ENCODE measurements at regions not wholly inside any gene's neighbourhood (a gene's known extent, or its start where the extent isn't known, plus 50 kb on each side); places are given as distances from the start of the nearest gene placed in this dataset.

DNA sequence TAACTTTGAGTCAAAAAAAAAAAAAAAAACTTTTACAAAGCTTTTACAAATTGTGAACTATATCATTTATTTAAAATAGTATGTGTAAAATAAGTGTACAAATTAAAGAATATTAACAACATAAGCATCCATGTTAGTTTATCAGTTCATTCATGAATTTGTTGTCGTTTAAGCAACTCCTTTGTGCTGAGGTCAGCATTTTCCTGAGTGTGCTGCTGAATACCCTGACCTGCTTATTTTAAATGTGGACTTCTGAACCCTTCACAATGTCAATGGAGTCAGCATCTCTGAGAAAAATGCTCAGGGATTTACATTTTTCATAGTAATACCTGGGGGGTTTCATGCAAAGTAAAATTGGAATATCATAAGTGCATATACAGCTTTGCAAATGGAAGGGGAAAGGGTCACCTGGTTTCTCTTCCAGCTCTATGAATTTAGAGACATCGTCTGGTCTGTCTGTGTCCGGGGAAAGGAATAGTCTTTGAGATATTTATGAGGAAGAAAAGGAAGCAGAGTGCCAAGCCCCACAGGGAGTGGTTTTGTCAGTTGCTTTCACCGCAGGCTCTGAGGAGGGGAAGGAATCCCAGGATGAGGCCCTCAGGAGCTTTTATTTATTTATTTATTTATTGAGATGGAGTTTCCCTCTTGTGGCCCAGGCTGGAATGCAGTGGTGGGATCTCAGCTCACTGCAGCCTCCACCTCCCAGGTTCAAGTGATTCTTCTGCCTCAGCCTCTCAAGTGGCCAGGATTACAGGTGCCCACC lies 125.5 kb upstream of the SVIL start:
- intact Hi-C loops (cut with micrococcal nuclease; ENCODE audit: unreplicated experiment), result no loop called here
- no peak for FAIRE-seq

More for the DNA sequence above, 125.5 kb upstream of the SVIL start:
- ATAC-seq (no peak), DNase-seq (ENCODE audit: low spot score) (no peak)
- Histone ChIP-seq H3K79me2 (ENCODE audit: insufficient read depth, low read length) (no peaks in the 10 kb centered on the region), H3K9ac (ENCODE audit: insufficient read depth, low read depth, low read length) (no peak overlapping the region), H3K4me1 (ENCODE audit: insufficient read depth, low read length) (peaks cover 22% of the 10 kb centered on the region), H3K27me3 (ENCODE audit: control insufficient read depth in 1 of 2, insufficient read depth in 2 of 2, low read length in 2 of 2) (peaks cover 0 to 16% of the 10 kb centered on the region in 2 experiments; a peak in 1 of 5 replicates), H3K4me3 (replicated peaks in 1 of 3; ENCODE audit: insufficient read depth in 1 of 3, low read depth in 2 of 3, low read length in 3 of 3) (no peak overlapping the region), H3K36me3 (replicated peaks in 1 of 2; ENCODE audit: control insufficient read depth in 1 of 2, insufficient read depth in 2 of 2, low read length in 2 of 2) (no peaks in the 10 kb centered on the region), H4K20me1 (ENCODE audit: insufficient read depth, low read length) (no peaks in the 10 kb centered on the region), H3K9me3 (ENCODE audit: low read length) (no peaks in the 10 kb centered on the region), H2AFZ (ENCODE audit: low read length) (no peak overlapping the region), H3K27ac (ENCODE audit: extremely low read length, insufficient read depth, low read length) (no peak overlapping the region), H3K4me2 (ENCODE audit: low read depth, low read length) (no peak overlapping the region)
- WGBS (ENCODE audit: low lambda C conversion rate), result 51% methylated on average over 4 of the region's 4 CpGs
- ChIA-PET POLR2A (no interaction called here), CTCF (ENCODE audit: low intra/inter-chr PET ratio, low total read pairs) (no interaction called here)
- in situ Hi-C loops (cut with HindIII; ENCODE audit: extremely low pct_ligation_motif_present, low pct_unique_long_range_greater_than_20kb), result no loop called here
- BruUV-seq (replicated peaks), result no TSS peak
- no peak for TF ChIP-seq KIAA2018 (CRISPR knock-in tag; IDR thresholded peaks at IDR 0.05; ENCODE audit: borderline replicate concordance)
- peak; percentile 59; the same call in 1 of the 2 replicates for TF ChIP-seq RFX5 (IDR thresholded peaks at IDR 0.05; ENCODE audit: low read depth, low read length)
- peak; percentile 100 for TF ChIP-seq MAFF (IDR thresholded peaks at IDR 0.05; ENCODE audit: low read depth, low read length)
- no peak for TF ChIP-seq POLR2AphosphoS2 (IDR thresholded peaks at IDR 0.05; ENCODE audit: low read depth, low read length)
- TF ChIP-seq MAFK (conservative IDR thresholded peaks at IDR 0.05 in 1 of 2, IDR thresholded peaks at IDR 0.05 in 1 of 2; ENCODE audit: low read length in 2 of 2), result peak; percentile 100
- peak; percentile 72; the same call in 1 of the 2 replicates for TF ChIP-seq MAFG (CRISPR knock-in tag; IDR thresholded peaks at IDR 0.05)
- no peak for TF ChIP-seq ZNF790 (CRISPR knock-in tag; IDR thresholded peaks at IDR 0.05; ENCODE audit: borderline replicate concordance)
- TF ChIP-seq ZMYM2 (CRISPR knock-in tag; IDR thresholded peaks at IDR 0.05), result no peak
- TF ChIP-seq ZNF674 (CRISPR knock-in tag; IDR thresholded peaks at IDR 0.05; ENCODE audit: low read depth), result no peak
- no peak for TF ChIP-seq ZNF652 (CRISPR knock-in tag; IDR thresholded peaks at IDR 0.05; ENCODE audit: borderline replicate concordance, low read depth)
